GM13977 (cell line): ENCODE measurements at regions not wholly inside any gene's neighbourhood (a gene's known extent, or its start where the extent isn't known, plus 50 kb on each side); places are given as distances from the start of the nearest gene placed in this dataset.

Experiments
- DNase-seq: peaks from one replicate; pipeline ENCODE4 v3.0.0; 2012; ENCODE audit warnings: low spot score
- in situ Hi-C: fragments of 300-500 bp; cut with MboI; formaldehyde crosslinking; loops from one replicate; pipeline ENCODE4 v1.12.0; 2022; ENCODE audit warnings: low sequenced_read_pairs, low pct_unique_long_range_greater_than_20kb, mixed read lengths, inconsistent platforms; ENCODE audit not compliant: unreplicated experiment
- TF ChIP-seq, protein P1 (sequence below): IDR thresholded peaks from 2 replicates; pipeline ENCODE4 v1.5.1; 2012; ENCODE audit warnings: mild to moderate bottlenecking, control low read depth; ENCODE audit not compliant: insufficient read depth; ENCODE audit errors: extremely low read depth, missing control alignments

- no peak for DNase-seq
- in situ Hi-C loops: no loop called here
- TF ChIP-seq, protein P1, sequence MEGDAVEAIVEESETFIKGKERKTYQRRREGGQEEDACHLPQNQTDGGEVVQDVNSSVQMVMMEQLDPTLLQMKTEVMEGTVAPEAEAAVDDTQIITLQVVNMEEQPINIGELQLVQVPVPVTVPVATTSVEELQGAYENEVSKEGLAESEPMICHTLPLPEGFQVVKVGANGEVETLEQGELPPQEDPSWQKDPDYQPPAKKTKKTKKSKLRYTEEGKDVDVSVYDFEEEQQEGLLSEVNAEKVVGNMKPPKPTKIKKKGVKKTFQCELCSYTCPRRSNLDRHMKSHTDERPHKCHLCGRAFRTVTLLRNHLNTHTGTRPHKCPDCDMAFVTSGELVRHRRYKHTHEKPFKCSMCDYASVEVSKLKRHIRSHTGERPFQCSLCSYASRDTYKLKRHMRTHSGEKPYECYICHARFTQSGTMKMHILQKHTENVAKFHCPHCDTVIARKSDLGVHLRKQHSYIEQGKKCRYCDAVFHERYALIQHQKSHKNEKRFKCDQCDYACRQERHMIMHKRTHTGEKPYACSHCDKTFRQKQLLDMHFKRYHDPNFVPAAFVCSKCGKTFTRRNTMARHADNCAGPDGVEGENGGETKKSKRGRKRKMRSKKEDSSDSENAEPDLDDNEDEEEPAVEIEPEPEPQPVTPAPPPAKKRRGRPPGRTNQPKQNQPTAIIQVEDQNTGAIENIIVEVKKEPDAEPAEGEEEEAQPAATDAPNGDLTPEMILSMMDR: no peak
Measured at GRCh38 chr5:33043343-33043997, 332.3 kb downstream of the NPR3 start.

- DNase-seq: no peak
Measured at GRCh38 chr5:33046091-33046490, 335.0 kb downstream of the NPR3 start.

DNA sequence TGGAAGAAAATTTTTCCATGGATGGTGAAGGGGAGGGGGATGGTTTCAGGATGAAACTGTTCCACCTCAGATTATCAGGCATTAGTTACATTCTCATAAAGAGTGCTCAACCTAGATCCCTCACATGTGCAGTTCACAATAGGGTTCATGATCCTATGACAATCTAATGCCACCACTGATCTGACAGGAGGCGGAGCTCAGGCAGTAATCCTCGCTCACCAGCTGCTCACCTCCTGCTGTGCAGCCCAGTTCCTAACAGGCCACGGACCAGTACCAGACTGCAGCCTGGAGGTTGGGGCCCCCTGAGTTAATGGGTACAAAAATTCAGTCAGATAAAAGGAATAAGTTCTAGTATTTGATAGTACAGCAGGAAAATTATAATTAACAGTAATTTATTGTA, 337.2 kb downstream of the NPR3 start:
- no peak for DNase-seq
- TF ChIP-seq, protein P1: no peak
- in situ Hi-C loops: no loop called here

More at GRCh38 chr5:33046091-33046490, 335.0 kb downstream of the NPR3 start:
- TF ChIP-seq, protein P1: no peak
- in situ Hi-C loops: no loop called here

DNA sequence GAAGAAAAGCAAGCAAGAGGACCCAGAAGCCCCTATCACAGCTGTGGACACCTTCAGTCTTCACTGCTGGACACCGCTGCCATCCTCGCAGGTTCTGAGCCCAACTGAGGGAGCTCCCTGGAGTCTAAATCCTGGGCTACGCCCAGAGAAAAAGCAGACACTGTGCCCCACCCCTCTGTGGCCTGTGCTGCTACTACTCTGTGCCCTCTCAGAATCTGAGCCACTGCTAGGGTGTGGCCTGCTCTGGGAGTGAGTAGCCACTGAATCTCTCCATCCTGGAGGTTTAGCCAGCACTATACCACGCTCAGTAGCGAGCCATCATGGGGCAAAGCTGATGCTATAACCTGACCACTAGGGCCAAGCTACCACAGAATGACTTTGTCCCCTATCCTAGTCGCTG, 338.2 kb downstream of the NPR3 start:
- no peak for DNase-seq
- in situ Hi-C loops: no loop called here
- TF ChIP-seq, protein P1: no peak

GRCh38 chr5:33049842-33050241, 338.7 kb downstream of the NPR3 start:
- TF ChIP-seq, protein P1: no peak
- DNase-seq: no peak
- in situ Hi-C loops: no loop called here

GRCh38 chr5:33059081-33059480, 348.0 kb downstream of the NPR3 start:
- DNase-seq: no peak
- in situ Hi-C loops: no loop called here
- TF ChIP-seq, protein P1: no peak
